ENCODE measurements at regions not wholly inside any gene's neighbourhood (a gene's known extent, or its start where the extent isn't known, plus 50 kb on each side); places are given as distances from the start of the nearest gene placed in this dataset.

GRCh38 chr13:110065780-110066179 lies 241.2 kb downstream of the COL4A1 start:
- H3K27ac ChIP-seq, result no peak overlapping the region
- WGBS, 5 donors, result 94 to 97% (median 95%) methylated on average over 9 of the region's 9 CpGs
- no peak for DNase-seq
- H3K27me3 ChIP-seq (replicated peaks in 1 of 7), result no peaks in the 10 kb centered on the region
- H3K9me3 ChIP-seq, result no peaks in the 10 kb centered on the region
- intact Hi-C loops (cut with DNase I; ENCODE audit: low total_unique reads), result no loop called here
- no peak overlapping the region for H3K4me3 ChIP-seq
- TF ChIP-seq CTCF (IDR thresholded peaks at IDR 0.05 in 8 of 11, conservative IDR thresholded peaks at IDR 0.05 in 3 of 11) (no peak), POLR2A (IDR thresholded peaks at IDR 0.05) (no peak), POLR2AphosphoS5 (IDR thresholded peaks at IDR 0.05) (no peak)
- no peaks in the 10 kb centered on the region for H3K4me1 ChIP-seq
- H3K36me3 ChIP-seq, result no peaks in the 10 kb centered on the region

GRCh38 chr13:110063490-110064421 lies 243.2 kb downstream of the COL4A1 start:
- no peak overlapping the region for H3K4me3 ChIP-seq
- 82 to 86% (median 84%) methylated on average over 9 of the region's 9 CpGs for whole genome bisulfite sequencing, 5 donors
- H3K27ac ChIP-seq, result no peak overlapping the region
- no peaks in the 10 kb centered on the region for H3K4me1 ChIP-seq
- TF ChIP-seq POLR2AphosphoS5 (IDR thresholded peaks at IDR 0.05) (no peak), POLR2A (IDR thresholded peaks at IDR 0.05) (no peak), CTCF (IDR thresholded peaks at IDR 0.05 in 8 of 11, conservative IDR thresholded peaks at IDR 0.05 in 3 of 11) (no peak)
- no peak for DNase-seq
- no peaks in the 10 kb centered on the region for H3K27me3 ChIP-seq (replicated peaks in 1 of 7)
- H3K9me3 ChIP-seq, result no peaks in the 10 kb centered on the region
- intact Hi-C loops (cut with DNase I; ENCODE audit: low total_unique reads), result no loop called here
- no peaks in the 10 kb centered on the region for H3K36me3 ChIP-seq

- TF ChIP-seq CTCF (IDR thresholded peaks at IDR 0.05 in 8 of 11, conservative IDR thresholded peaks at IDR 0.05 in 3 of 11), result no peak
- no peak for TF ChIP-seq POLR2A (IDR thresholded peaks at IDR 0.05)
- no peak for TF ChIP-seq POLR2AphosphoS5 (IDR thresholded peaks at IDR 0.05)
- H3K27ac ChIP-seq, result no peak overlapping the region
- intact Hi-C loops (cut with DNase I; ENCODE audit: low total_unique reads), result no loop called here
- H3K9me3 ChIP-seq, result no peaks in the 10 kb centered on the region
- no peak overlapping the region for H3K4me3 ChIP-seq
- no peak for DNase-seq
- H3K27me3 ChIP-seq (replicated peaks in 1 of 7), result no peaks in the 10 kb centered on the region
- no peaks in the 10 kb centered on the region for H3K36me3 ChIP-seq
- no peaks in the 10 kb centered on the region for H3K4me1 ChIP-seq
- WGBS, 5 donors, result 88 to 93% (median 90%) methylated on average over 19 of the region's 19 CpGs
Observed at GRCh38 chr13:110062777-110063442, 244.0 kb downstream of the COL4A1 start.
